HEK293T (cell line): ENCODE measurements at regions not wholly inside any gene's neighbourhood (a gene's known extent, or its start where the extent isn't known, plus 50 kb on each side); places are given as distances from the start of the nearest gene placed in this dataset.

ENCODE experiments used
- ARNT ChIP-seq: fragments of 450-650 bp; IDR thresholded peaks from 2 replicates; pipeline ENCODE4 v1.6.1; 2017; ENCODE audit warnings: mild to moderate bottlenecking
- BHLHE40 ChIP-seq: fragments of 450-650 bp; IDR thresholded peaks from 2 replicates; pipeline ENCODE4 v1.6.1; 2016; ENCODE audit warnings: mild to moderate bottlenecking, moderate library complexity, borderline replicate concordance
- CTBP1 ChIP-seq: fragments of 450-650 bp; IDR thresholded peaks from 2 replicates; pipeline ENCODE4 v1.6.1; 2016; ENCODE audit warnings: borderline replicate concordance
- ELF4 ChIP-seq: fragments of 450-650 bp; IDR thresholded peaks from 2 replicates; pipeline ENCODE4 v1.6.1; 2017; ENCODE audit warnings: antibody characterized with exemption
- FOXK2 ChIP-seq: fragments of 450-650 bp; IDR thresholded peaks from 2 replicates; pipeline ENCODE4 v1.6.1; 2016; ENCODE audit warnings: mild to moderate bottlenecking
- FOXM1 ChIP-seq: fragments of 450-650 bp; IDR thresholded peaks from 2 replicates; pipeline ENCODE4 v1.6.1; 2017; ENCODE audit warnings: mild to moderate bottlenecking, borderline replicate concordance
- HDGF ChIP-seq: fragments of 450-650 bp; IDR thresholded peaks from 2 replicates; pipeline ENCODE4 v1.6.1; 2017; ENCODE audit warnings: antibody characterized with exemption, borderline replicate concordance
- L3MBTL2 ChIP-seq: fragments of 450-650 bp; conservative IDR thresholded peaks from 2 replicates; pipeline ENCODE4 v1.6.1; 2016; ENCODE audit warnings: mild to moderate bottlenecking
- LEF1 ChIP-seq: fragments of 450-650 bp; IDR thresholded peaks from 2 replicates; pipeline ENCODE4 v1.6.1; 2017; ENCODE audit warnings: mild to moderate bottlenecking, borderline replicate concordance
- SP1 ChIP-seq: fragments of 450-650 bp; IDR thresholded peaks from 2 replicates; pipeline ENCODE4 v1.6.1; 2017
- SUZ12 ChIP-seq: fragments of 450-650 bp; IDR thresholded peaks from 2 replicates; pipeline ENCODE4 v1.6.1; 2016; ENCODE audit warnings: mild to moderate bottlenecking
- TARDBP ChIP-seq: fragments of 450-650 bp; IDR thresholded peaks from 2 replicates; pipeline ENCODE4 v1.6.1; 2016
- ZNF384 ChIP-seq: fragments of 450-650 bp; IDR thresholded peaks from 2 replicates; pipeline ENCODE4 v1.6.1; 2016

- no peak for TF ChIP-seq SP1
- no peak for TF ChIP-seq ELF4
- TF ChIP-seq SUZ12 = no peak
- no peak for TF ChIP-seq CTBP1
- no peak for TF ChIP-seq ZNF384
- no peak for TF ChIP-seq FOXK2
- TF ChIP-seq FOXM1 = no peak
- TF ChIP-seq TARDBP = no peak
- TF ChIP-seq L3MBTL2 = no peak
- no peak for TF ChIP-seq HDGF
- no peak for TF ChIP-seq ARNT
- no peak for TF ChIP-seq BHLHE40
- TF ChIP-seq LEF1 = no peak
Observed at GRCh38 chr2:172282944-172283343, 144.4 kb upstream of the ITGA6 start.
